GM12872 (cell line): ENCODE measurements at regions not wholly inside any gene's neighbourhood (a gene's known extent, or its start where the extent isn't known, plus 50 kb on each side); places are given as distances from the start of the nearest gene placed in this dataset.

Source experiments
- CTCF ChIP-seq: IDR thresholded peaks from 3 replicates; pipeline ENCODE4 v1.5.1; 2011; ENCODE audit warnings: low read depth, mild to moderate bottlenecking, low read length, moderate library complexity; ENCODE audit not compliant: insufficient read depth

- TF ChIP-seq CTCF: no peak
These were observed 175.4 kb downstream of the EBLN2 start for GRCh38 chr3:73236867-73237266.

- no peak for TF ChIP-seq CTCF
These were observed 182.3 kb downstream of the EBLN2 start for GRCh38 chr3:73243740-73244139.

GRCh38 chr3:73245459-73245858 lies 184.0 kb downstream of the EBLN2 start:
- TF ChIP-seq CTCF: no peak

- TF ChIP-seq CTCF: no peak
These were observed 187.6 kb downstream of the EBLN2 start for GRCh38 chr3:73249047-73249446.

- TF ChIP-seq CTCF: no peak
These were observed 192.6 kb downstream of the EBLN2 start for GRCh38 chr3:73254062-73254461.

- TF ChIP-seq CTCF: no peak
These were observed 194.2 kb downstream of the EBLN2 start for GRCh38 chr3:73255609-73256029.

GRCh38 chr3:73257186-73257585 lies 195.7 kb downstream of the EBLN2 start:
- no peak for TF ChIP-seq CTCF

- TF ChIP-seq CTCF: no peak
These were observed 196.6 kb downstream of the EBLN2 start for GRCh38 chr3:73258057-73258456.
